ENCODE measurements at regions not wholly inside any gene's neighbourhood (a gene's known extent, or its start where the extent isn't known, plus 50 kb on each side); places are given as distances from the start of the nearest gene placed in this dataset.
"Not testable (repeated sequence)": the region's sequence is repeated elsewhere in the genome, so short reads cannot be mapped to it uniquely, and the experiment has no call there.

- 66 to 80% (median 70%) methylated on average over 3 of the region's 3 CpGs for WGBS, 3 donors
- no peaks in the 10 kb centered on the region for H3K4me1 ChIP-seq (ENCODE audit: control insufficient read depth in 3 of 3, insufficient read depth in 2 of 3, low read depth in 1 of 3, low read length in 2 of 3)
- no peaks in the 10 kb centered on the region for H3K27me3 ChIP-seq (ENCODE audit: control insufficient read depth in 3 of 3, insufficient read depth in 3 of 3, low read length in 3 of 3)
- DNase-seq (no peak), FAIRE-seq (no peak)
- H3K36me3 ChIP-seq (ENCODE audit: control insufficient read depth in 3 of 3, insufficient read depth in 2 of 3, low read depth in 1 of 3, low read length in 3 of 3), result no peaks in the 10 kb centered on the region
- H3K4me3 ChIP-seq (ENCODE audit: low read depth in 1 of 3, low read length in 3 of 3), result no peak overlapping the region
- H3K9me3 ChIP-seq (ENCODE audit: control insufficient read depth in 2 of 2, insufficient read depth in 1 of 2, low read depth in 1 of 2, low read length in 1 of 2), result no peaks in the 10 kb centered on the region
- no peak overlapping the region for H3K27ac ChIP-seq (ENCODE audit: low read depth in 1 of 3, low read length in 2 of 3)
Observed at GRCh38 chr10:22158426-22158825, 59.4 kb downstream of the EBLN1 start.

DNA sequence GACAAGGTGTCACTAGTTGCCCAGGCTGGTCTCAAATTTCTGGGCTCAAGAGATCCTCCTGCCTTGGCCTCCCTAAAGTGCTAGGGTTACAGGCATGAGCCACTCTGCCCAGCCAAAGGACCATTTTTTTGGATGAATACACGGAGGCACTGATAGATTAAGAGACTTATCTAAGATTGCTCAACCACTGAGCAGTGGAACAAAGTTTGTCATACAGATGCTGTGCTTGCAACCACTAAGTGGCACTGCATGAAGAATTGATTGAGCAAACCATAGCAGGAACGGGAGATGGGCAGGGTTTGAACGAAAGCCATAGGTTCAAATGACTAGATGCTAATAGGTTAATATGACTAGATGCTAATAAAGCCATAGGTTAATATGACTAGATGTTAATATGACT is 61.1 kb downstream of the EBLN1 start:
- Histone ChIP-seq H3K36me3 (ENCODE audit: control insufficient read depth in 3 of 3, insufficient read depth in 2 of 3, low read depth in 1 of 3, low read length in 3 of 3) (no peaks in the 10 kb centered on the region), H3K9me3 (ENCODE audit: control insufficient read depth in 2 of 2, insufficient read depth in 1 of 2, low read depth in 1 of 2, low read length in 1 of 2) (no peaks in the 10 kb centered on the region), H3K27me3 (ENCODE audit: control insufficient read depth in 3 of 3, insufficient read depth in 3 of 3, low read length in 3 of 3) (no peaks in the 10 kb centered on the region), H3K27ac (ENCODE audit: low read depth in 1 of 3, low read length in 2 of 3) (no peak overlapping the region), H3K4me3 (ENCODE audit: low read depth in 1 of 3, low read length in 3 of 3) (no peak overlapping the region), H3K4me1 (ENCODE audit: control insufficient read depth in 3 of 3, insufficient read depth in 2 of 3, low read depth in 1 of 3, low read length in 2 of 3) (no peaks in the 10 kb centered on the region)
- DNase-seq (no peak), FAIRE-seq (no peak)
- WGBS, 3 donors, result 25 to 61% (median 38%) methylated on average over 3 of the region's 3 CpGs

- no peak for FAIRE-seq
- 75 to 85% (median 81%) methylated on average over 1 of the region's 1 CpG for WGBS, 3 donors
- no peaks in the 10 kb centered on the region for H3K4me1 ChIP-seq (ENCODE audit: control insufficient read depth in 3 of 3, insufficient read depth in 2 of 3, low read depth in 1 of 3, low read length in 2 of 3)
- no peaks in the 10 kb centered on the region for H3K36me3 ChIP-seq (ENCODE audit: control insufficient read depth in 3 of 3, insufficient read depth in 2 of 3, low read depth in 1 of 3, low read length in 3 of 3)
- H3K27me3 ChIP-seq (ENCODE audit: control insufficient read depth in 3 of 3, insufficient read depth in 3 of 3, low read length in 3 of 3), result no peaks in the 10 kb centered on the region
- H3K9me3 ChIP-seq (ENCODE audit: control insufficient read depth in 2 of 2, insufficient read depth in 1 of 2, low read depth in 1 of 2, low read length in 1 of 2), result peaks cover 0 to 3% of the 10 kb centered on the region in 2 donors
- DNase-seq, result no peak
- H3K27ac ChIP-seq (ENCODE audit: low read depth in 1 of 3, low read length in 2 of 3), result no peak overlapping the region
- H3K4me3 ChIP-seq (ENCODE audit: low read depth in 1 of 3, low read length in 3 of 3), result no peak overlapping the region
Observed at GRCh38 chr10:22152403-22152802, 65.4 kb downstream of the EBLN1 start.

DNA sequence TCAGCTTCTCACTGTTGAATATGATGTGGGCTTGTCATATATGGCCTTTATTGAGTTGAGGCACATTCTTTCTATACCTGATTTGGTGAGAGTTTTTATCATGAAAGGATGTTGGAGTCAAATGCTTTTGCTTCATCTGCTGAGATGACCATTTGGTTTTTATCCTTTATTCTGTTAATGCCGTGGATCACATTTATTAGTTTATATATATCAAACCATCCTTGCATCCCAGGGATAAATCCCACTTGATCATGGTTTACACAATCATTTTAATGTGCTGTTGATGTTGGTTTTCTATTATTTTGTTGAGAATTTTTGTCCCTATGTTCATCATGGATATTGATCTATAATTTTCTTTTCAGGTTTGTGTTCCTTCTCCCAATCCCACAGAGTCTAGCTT is 67.0 kb downstream of the EBLN1 start:
- H3K4me1 ChIP-seq (ENCODE audit: control insufficient read depth in 3 of 3, insufficient read depth in 2 of 3, low read depth in 1 of 3, low read length in 2 of 3), result no peaks in the 10 kb centered on the region
- WGBS, 3 donors, result 86 to 97% (median 93%) methylated on average over 1 of the region's 1 CpG
- H3K4me3 ChIP-seq (ENCODE audit: low read depth in 1 of 3, low read length in 3 of 3), result no peak overlapping the region
- H3K36me3 ChIP-seq (ENCODE audit: control insufficient read depth in 3 of 3, insufficient read depth in 2 of 3, low read depth in 1 of 3, low read length in 3 of 3), result no peaks in the 10 kb centered on the region
- DNase-seq (no peak), FAIRE-seq (no peak)
- H3K9me3 ChIP-seq (ENCODE audit: control insufficient read depth in 2 of 2, insufficient read depth in 1 of 2, low read depth in 1 of 2, low read length in 1 of 2), result peaks cover 0 to 3% of the 10 kb centered on the region in 2 donors
- no peaks in the 10 kb centered on the region for H3K27me3 ChIP-seq (ENCODE audit: control insufficient read depth in 3 of 3, insufficient read depth in 3 of 3, low read length in 3 of 3)
- no peak overlapping the region for H3K27ac ChIP-seq (ENCODE audit: low read depth in 1 of 3, low read length in 2 of 3)

DNA sequence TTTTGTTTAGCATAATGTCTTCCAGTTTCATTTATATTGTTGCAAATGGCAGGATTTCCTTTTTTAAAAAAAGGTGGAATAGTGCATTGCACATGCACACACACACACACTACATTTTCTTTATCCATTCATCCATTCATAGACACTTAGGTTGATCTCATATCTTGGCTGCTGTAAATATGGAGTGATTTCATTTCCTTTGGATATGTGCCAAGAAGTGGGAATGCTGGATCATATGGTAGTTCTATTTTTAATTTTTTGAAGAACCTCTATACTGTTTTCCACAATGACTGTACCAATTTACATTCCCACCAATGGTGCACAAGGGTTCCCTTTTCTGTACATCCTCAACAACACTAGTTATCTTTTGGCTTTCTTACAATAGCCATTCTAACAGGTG is 68.9 kb downstream of the EBLN1 start:
- DNase-seq (no peak), FAIRE-seq (no peak)
- Histone ChIP-seq H3K27me3 (ENCODE audit: control insufficient read depth in 3 of 3, insufficient read depth in 3 of 3, low read length in 3 of 3) (no peaks in the 10 kb centered on the region), H3K27ac (ENCODE audit: low read depth in 1 of 3, low read length in 2 of 3) (no peak overlapping the region), H3K4me3 (ENCODE audit: low read depth in 1 of 3, low read length in 3 of 3) (no peak overlapping the region), H3K9me3 (ENCODE audit: control insufficient read depth in 2 of 2, insufficient read depth in 1 of 2, low read depth in 1 of 2, low read length in 1 of 2) (peaks cover 0 to 3% of the 10 kb centered on the region in 2 donors), H3K36me3 (ENCODE audit: control insufficient read depth in 3 of 3, insufficient read depth in 2 of 3, low read depth in 1 of 3, low read length in 3 of 3) (no peaks in the 10 kb centered on the region), H3K4me1 (ENCODE audit: control insufficient read depth in 3 of 3, insufficient read depth in 2 of 3, low read depth in 1 of 3, low read length in 2 of 3) (no peaks in the 10 kb centered on the region)

DNA sequence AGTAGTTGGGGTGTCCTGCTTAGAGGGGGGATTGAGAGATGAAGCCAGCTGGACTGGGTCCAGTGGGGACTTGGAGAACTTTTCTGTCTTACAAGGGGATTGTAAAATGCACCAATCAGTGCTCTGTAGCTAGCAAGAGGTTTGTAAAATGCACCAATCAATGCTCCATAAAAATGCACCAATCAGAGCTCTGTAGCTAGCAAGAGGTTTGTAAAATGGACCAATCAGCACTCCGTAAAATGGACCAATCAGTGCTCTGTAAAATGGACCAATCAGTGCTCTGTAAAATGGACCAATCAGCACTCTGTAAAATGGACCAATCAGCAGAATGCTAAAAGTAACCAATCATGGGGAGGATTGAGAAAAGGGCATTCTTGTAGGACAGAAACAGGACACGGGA is 71.9 kb downstream of the EBLN1 start:
- 86 to 96% (median 94%) methylated on average over 2 of the region's 2 CpGs for WGBS, 3 donors

GRCh38 chr10:22137542-22137941 is 80.3 kb downstream of the EBLN1 start:
- H3K27me3 ChIP-seq (ENCODE audit: control insufficient read depth in 3 of 3, insufficient read depth in 3 of 3, low read length in 3 of 3), result no peaks in the 10 kb centered on the region

More for the DNA sequence above, 71.9 kb downstream of the EBLN1 start:
- DNase-seq; FAIRE-seq; H3K27me3 ChIP-seq (ENCODE audit: control insufficient read depth in 3 of 3, insufficient read depth in 3 of 3, low read length in 3 of 3); H3K27ac ChIP-seq (ENCODE audit: low read depth in 1 of 3, low read length in 2 of 3); H3K9me3 ChIP-seq (ENCODE audit: control insufficient read depth in 2 of 2, insufficient read depth in 1 of 2, low read depth in 1 of 2, low read length in 1 of 2); H3K36me3 ChIP-seq (ENCODE audit: control insufficient read depth in 3 of 3, insufficient read depth in 2 of 3, low read depth in 1 of 3, low read length in 3 of 3); H3K4me3 ChIP-seq (ENCODE audit: low read depth in 1 of 3, low read length in 3 of 3); H3K4me1 ChIP-seq (ENCODE audit: control insufficient read depth in 3 of 3, insufficient read depth in 2 of 3, low read depth in 1 of 3, low read length in 2 of 3): not testable (repeated sequence)

GRCh38 chr10:22135591-22135990 is 82.2 kb downstream of the EBLN1 start:
- no peak overlapping the region for H3K27ac ChIP-seq (ENCODE audit: low read depth in 1 of 3, low read length in 2 of 3)
- DNase-seq, result no peak
- H3K4me1 ChIP-seq (ENCODE audit: control insufficient read depth in 3 of 3, insufficient read depth in 2 of 3, low read depth in 1 of 3, low read length in 2 of 3), result no peaks in the 10 kb centered on the region
- 75 to 83% (median 80%) methylated on average over 9 of the region's 9 CpGs for WGBS, 3 donors
- H3K27me3 ChIP-seq (ENCODE audit: control insufficient read depth in 3 of 3, insufficient read depth in 3 of 3, low read length in 3 of 3), result no peaks in the 10 kb centered on the region
- no peak for FAIRE-seq
- H3K4me3 ChIP-seq (ENCODE audit: low read depth in 1 of 3, low read length in 3 of 3), result no peak overlapping the region
- no peaks in the 10 kb centered on the region for H3K36me3 ChIP-seq (ENCODE audit: control insufficient read depth in 3 of 3, insufficient read depth in 2 of 3, low read depth in 1 of 3, low read length in 3 of 3)
- peaks cover 0 to 2% of the 10 kb centered on the region in 2 donors for H3K9me3 ChIP-seq (ENCODE audit: control insufficient read depth in 2 of 2, insufficient read depth in 1 of 2, low read depth in 1 of 2, low read length in 1 of 2)

More at GRCh38 chr10:22137542-22137941, 80.3 kb downstream of the EBLN1 start:
- H3K4me1 ChIP-seq (ENCODE audit: control insufficient read depth in 3 of 3, insufficient read depth in 2 of 3, low read depth in 1 of 3, low read length in 2 of 3), result no peaks in the 10 kb centered on the region
- 79 to 82% (median 80%) methylated on average over 2 of the region's 2 CpGs for whole genome bisulfite sequencing, 3 donors
- DNase-seq (no peak), FAIRE-seq (no peak)
- H3K36me3 ChIP-seq (ENCODE audit: control insufficient read depth in 3 of 3, insufficient read depth in 2 of 3, low read depth in 1 of 3, low read length in 3 of 3), result no peaks in the 10 kb centered on the region
- H3K9me3 ChIP-seq (ENCODE audit: control insufficient read depth in 2 of 2, insufficient read depth in 1 of 2, low read depth in 1 of 2, low read length in 1 of 2), result peaks cover 0 to 2% of the 10 kb centered on the region in 2 donors
- no peak overlapping the region for H3K4me3 ChIP-seq (ENCODE audit: low read depth in 1 of 3, low read length in 3 of 3)
- no peak overlapping the region for H3K27ac ChIP-seq (ENCODE audit: low read depth in 1 of 3, low read length in 2 of 3)

DNA sequence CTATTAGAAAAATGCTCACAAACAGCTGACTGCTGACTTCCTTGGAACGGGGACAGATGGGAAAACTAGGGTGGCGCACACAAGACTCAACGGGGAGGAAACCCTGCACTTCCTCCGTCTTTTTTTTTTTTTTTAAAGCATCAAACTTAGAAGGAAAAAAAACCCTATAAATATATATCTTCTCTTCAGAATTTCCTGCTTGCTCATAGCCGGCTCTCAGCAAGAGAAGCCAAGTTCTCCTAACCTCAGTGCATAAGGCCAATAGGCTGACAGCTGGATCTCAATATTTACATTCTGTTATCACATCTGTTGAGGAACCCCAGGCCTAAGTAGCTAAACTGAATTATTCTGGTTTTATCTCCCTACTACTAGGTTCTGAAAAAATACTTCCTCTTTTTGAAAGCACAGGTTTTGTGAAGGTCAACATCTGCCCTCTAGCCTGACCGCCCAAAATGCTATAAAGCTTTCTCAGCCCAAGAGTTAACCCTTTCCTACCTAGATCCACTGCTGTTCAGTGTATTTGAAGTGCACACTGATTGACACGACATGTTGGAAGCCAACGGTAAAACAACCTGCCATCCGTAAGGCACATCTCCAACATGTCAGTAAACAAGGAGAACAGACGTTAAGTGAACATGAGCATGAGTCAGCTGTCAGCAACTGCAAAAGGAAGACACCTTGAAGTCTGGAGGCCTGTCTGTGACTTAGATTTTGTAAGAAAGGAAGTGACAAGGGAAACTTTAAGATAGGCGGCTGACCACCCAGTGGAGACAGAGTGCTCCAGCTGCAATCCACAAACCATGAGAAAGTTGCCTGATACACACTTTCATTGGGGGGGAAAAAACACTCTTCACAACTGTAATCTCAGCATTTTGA is 83.8 kb downstream of the EBLN1 start:
- no peak for FAIRE-seq
- Histone ChIP-seq H3K9me3 (ENCODE audit: control insufficient read depth in 2 of 2, insufficient read depth in 1 of 2, low read depth in 1 of 2, low read length in 1 of 2) (no peaks in the 10 kb centered on the region), H3K27me3 (ENCODE audit: control insufficient read depth in 3 of 3, insufficient read depth in 3 of 3, low read length in 3 of 3) (no peaks in the 10 kb centered on the region), H3K4me1 (ENCODE audit: control insufficient read depth in 3 of 3, insufficient read depth in 2 of 3, low read depth in 1 of 3, low read length in 2 of 3) (no peaks in the 10 kb centered on the region), H3K4me3 (ENCODE audit: low read depth in 1 of 3, low read length in 3 of 3) (no peak overlapping the region), H3K36me3 (ENCODE audit: control insufficient read depth in 3 of 3, insufficient read depth in 2 of 3, low read depth in 1 of 3, low read length in 3 of 3) (no peaks in the 10 kb centered on the region), H3K27ac (ENCODE audit: low read depth in 1 of 3, low read length in 2 of 3) (no peak overlapping the region)
- peak in 1 of 2 donors; percentile 32 for DNase-seq
- 31 to 47% (median 43%) methylated on average over 11 of the region's 11 CpGs for WGBS, 3 donors
